ENCODE measurements at regions not wholly inside any gene's neighbourhood (a gene's known extent, or its start where the extent isn't known, plus 50 kb on each side); places are given as distances from the start of the nearest gene placed in this dataset.

- ChIA-PET POLR2A (no interaction called here), CTCF (interaction anchor here (0.7 kb wide), 1 partner anchor 9 kb away, joined by 3 read pairs; no protein-coding TSS in a partner anchor)
- DNase-seq: no peak
- no peaks in the 10 kb centered on the region for H3K4me1 Mint-ChIP-seq
- intact Hi-C loops (cut with DNase I, micrococcal nuclease): no loop called here
- H3K4me3 Mint-ChIP-seq: no peak overlapping the region
- H3K36me3 Mint-ChIP-seq (ENCODE audit: low read depth): no peaks in the 10 kb centered on the region
- ATAC-seq: no peak
- H3K27ac Mint-ChIP-seq: no peak overlapping the region
- no peaks in the 10 kb centered on the region for H3K27me3 Mint-ChIP-seq
- H3K9me3 Mint-ChIP-seq (ENCODE audit: low read depth): no peaks in the 10 kb centered on the region
Observed at GRCh38 chr2:237016121-237016915, 69.4 kb upstream of the COPS8 start.

- Mint-ChIP-seq H3K27ac (no peak overlapping the region), H3K36me3 (ENCODE audit: low read depth) (no peaks in the 10 kb centered on the region), H3K4me1 (no peaks in the 10 kb centered on the region), H3K4me3 (no peak overlapping the region), H3K9me3 (ENCODE audit: low read depth) (no peaks in the 10 kb centered on the region), H3K27me3 (no peaks in the 10 kb centered on the region)
- intact Hi-C loops (cut with DNase I, micrococcal nuclease): no loop called here
- ChIA-PET POLR2A (no interaction called here), CTCF (no interaction called here)
- ATAC-seq (no peak), DNase-seq (no peak)
Observed at GRCh38 chr2:237020090-237020489, 65.6 kb upstream of the COPS8 start.

GRCh38 chr2:237022533-237022932, 63.2 kb upstream of the COPS8 start:
- ChIA-PET POLR2A (no interaction called here), CTCF (no interaction called here)
- intact Hi-C loops (cut with DNase I, micrococcal nuclease): no loop called here
- ATAC-seq: no peak
- H3K9me3 Mint-ChIP-seq (ENCODE audit: low read depth): no peaks in the 10 kb centered on the region
- H3K27ac Mint-ChIP-seq: no peak overlapping the region
- no peaks in the 10 kb centered on the region for H3K4me1 Mint-ChIP-seq
- H3K4me3 Mint-ChIP-seq: no peak overlapping the region
- no peaks in the 10 kb centered on the region for H3K27me3 Mint-ChIP-seq
- H3K36me3 Mint-ChIP-seq (ENCODE audit: low read depth): no peaks in the 10 kb centered on the region
- DNase-seq: no peak

- no peak for ATAC-seq
- H3K4me3 Mint-ChIP-seq: no peak overlapping the region
- no peaks in the 10 kb centered on the region for H3K9me3 Mint-ChIP-seq (ENCODE audit: low read depth)
- no peaks in the 10 kb centered on the region for H3K27me3 Mint-ChIP-seq
- DNase-seq: no peak
- intact Hi-C loops (cut with DNase I, micrococcal nuclease): no loop called here
- H3K4me1 Mint-ChIP-seq: no peaks in the 10 kb centered on the region
- ChIA-PET CTCF (interaction anchor here (0.6 to 1.0 kb wide), 3 partner anchors 27 to 68 kb away, joined by 3 read pairs; no protein-coding TSS in a partner anchor), POLR2A (no interaction called here)
- H3K27ac Mint-ChIP-seq: no peak overlapping the region
- H3K36me3 Mint-ChIP-seq (ENCODE audit: low read depth): no peaks in the 10 kb centered on the region
Observed at GRCh38 chr2:237024255-237024654, 61.4 kb upstream of the COPS8 start.

- no peak for DNase-seq
- Mint-ChIP-seq H3K4me1 (no peaks in the 10 kb centered on the region), H3K27me3 (no peaks in the 10 kb centered on the region), H3K4me3 (no peak overlapping the region), H3K9me3 (ENCODE audit: low read depth) (no peaks in the 10 kb centered on the region), H3K27ac (no peak overlapping the region), H3K36me3 (ENCODE audit: low read depth) (no peaks in the 10 kb centered on the region)
- ATAC-seq: no peak
- intact Hi-C loops (cut with DNase I, micrococcal nuclease): loop anchor here in 1 of 2 experiments (5.0 kb wide), 1 partner anchor 513 kb away; no protein-coding TSS in a partner anchor
- ChIA-PET CTCF (interaction anchor here (0.6 to 1.0 kb wide), 2 partner anchors 9 to 69 kb away, joined by 3 read pairs; no protein-coding TSS in a partner anchor), POLR2A (no interaction called here)
Observed at GRCh38 chr2:237025090-237025865, 60.4 kb upstream of the COPS8 start.

GRCh38 chr2:237026981-237027711, 58.5 kb upstream of the COPS8 start:
- ATAC-seq (no peak), DNase-seq (peak; percentile 66)
- Mint-ChIP-seq H3K4me3 (no peak overlapping the region), H3K27ac (no peak overlapping the region), H3K27me3 (no peaks in the 10 kb centered on the region), H3K4me1 (no peaks in the 10 kb centered on the region), H3K9me3 (ENCODE audit: low read depth) (no peaks in the 10 kb centered on the region), H3K36me3 (ENCODE audit: low read depth) (no peaks in the 10 kb centered on the region)
- intact Hi-C loops (cut with DNase I, micrococcal nuclease): loop anchor here in 1 of 2 experiments (1.0 to 5.0 kb wide), 2 partner anchors 515 to 674 kb away; no protein-coding TSS in a partner anchor
- ChIA-PET POLR2A (no interaction called here), CTCF (interaction anchor here (0.6 to 1.4 kb wide), 7 partner anchors 10 to 515 kb away, joined by 3 to 5 read pairs (median 3); no protein-coding TSS in a partner anchor)

GRCh38 chr2:237027712-237028029, 58.0 kb upstream of the COPS8 start:
- ChIA-PET CTCF (interaction anchor here (0.6 to 1.4 kb wide), 5 partner anchors 10 to 319 kb away, joined by 3 to 5 read pairs (median 3); no protein-coding TSS in a partner anchor), POLR2A (no interaction called here)
- ATAC-seq (no peak), DNase-seq (no peak)
- Mint-ChIP-seq H3K27ac (no peak overlapping the region), H3K4me1 (no peaks in the 10 kb centered on the region), H3K36me3 (ENCODE audit: low read depth) (no peaks in the 10 kb centered on the region), H3K27me3 (no peaks in the 10 kb centered on the region), H3K9me3 (ENCODE audit: low read depth) (no peaks in the 10 kb centered on the region), H3K4me3 (no peak overlapping the region)
- intact Hi-C loops (cut with DNase I, micrococcal nuclease): loop anchor here in 1 of 2 experiments (1.0 to 5.0 kb wide), 2 partner anchors 515 to 674 kb away; no protein-coding TSS in a partner anchor

- H3K4me1 Mint-ChIP-seq: no peaks in the 10 kb centered on the region
- intact Hi-C loops (cut with DNase I, micrococcal nuclease): no loop called here
- POLR2A ChIA-PET: no interaction called here
- no peaks in the 10 kb centered on the region for H3K36me3 Mint-ChIP-seq (ENCODE audit: low read depth)
- H3K27me3 Mint-ChIP-seq: no peaks in the 10 kb centered on the region
- no peak overlapping the region for H3K4me3 Mint-ChIP-seq
- H3K27ac Mint-ChIP-seq: no peak overlapping the region
- ATAC-seq (no peak), DNase-seq (no peak)
- no peaks in the 10 kb centered on the region for H3K9me3 Mint-ChIP-seq (ENCODE audit: low read depth)
- CTCF ChIA-PET: no interaction called here
Observed at GRCh38 chr2:237030382-237030781, 55.3 kb upstream of the COPS8 start.

- Mint-ChIP-seq H3K9me3 (ENCODE audit: low read depth) (no peaks in the 10 kb centered on the region), H3K27me3 (no peaks in the 10 kb centered on the region), H3K4me1 (no peaks in the 10 kb centered on the region), H3K4me3 (no peak overlapping the region), H3K36me3 (ENCODE audit: low read depth) (no peaks in the 10 kb centered on the region), H3K27ac (no peak overlapping the region)
- intact Hi-C loops (cut with DNase I, micrococcal nuclease): no loop called here
- ATAC-seq (no peak), DNase-seq (no peak)
- ChIA-PET CTCF (interaction anchor here (0.6 kb wide), 1 partner anchor 686 kb away, joined by 3 read pairs; no protein-coding TSS in a partner anchor), POLR2A (no interaction called here)
Observed at GRCh38 chr2:237033536-237034060, 52.1 kb upstream of the COPS8 start.

- intact Hi-C loops (cut with DNase I, micrococcal nuclease): no loop called here
- no peak overlapping the region for H3K4me3 Mint-ChIP-seq
- no peak for ATAC-seq
- ChIA-PET CTCF (interaction anchor here (0.6 kb wide), 2 partner anchors 35 to 70 kb away, joined by 3 read pairs; no protein-coding TSS in a partner anchor), POLR2A (no interaction called here)
- H3K4me1 Mint-ChIP-seq: no peaks in the 10 kb centered on the region
- H3K27me3 Mint-ChIP-seq: no peaks in the 10 kb centered on the region
- no peak overlapping the region for H3K27ac Mint-ChIP-seq
- H3K9me3 Mint-ChIP-seq (ENCODE audit: low read depth): no peaks in the 10 kb centered on the region
- no peaks in the 10 kb centered on the region for H3K36me3 Mint-ChIP-seq (ENCODE audit: low read depth)
- no peak for DNase-seq
Observed at GRCh38 chr2:237035781-237036475, 49.8 kb upstream of the COPS8 start.

Measured in activated CD4-positive, alpha-beta T cell treated with anti-CD3 and anti-CD28 coated beads for 36 hours (primary cell).